ENCODE measurements at regions not wholly inside any gene's neighbourhood (a gene's known extent, or its start where the extent isn't known, plus 50 kb on each side); places are given as distances from the start of the nearest gene placed in this dataset.

DNA sequence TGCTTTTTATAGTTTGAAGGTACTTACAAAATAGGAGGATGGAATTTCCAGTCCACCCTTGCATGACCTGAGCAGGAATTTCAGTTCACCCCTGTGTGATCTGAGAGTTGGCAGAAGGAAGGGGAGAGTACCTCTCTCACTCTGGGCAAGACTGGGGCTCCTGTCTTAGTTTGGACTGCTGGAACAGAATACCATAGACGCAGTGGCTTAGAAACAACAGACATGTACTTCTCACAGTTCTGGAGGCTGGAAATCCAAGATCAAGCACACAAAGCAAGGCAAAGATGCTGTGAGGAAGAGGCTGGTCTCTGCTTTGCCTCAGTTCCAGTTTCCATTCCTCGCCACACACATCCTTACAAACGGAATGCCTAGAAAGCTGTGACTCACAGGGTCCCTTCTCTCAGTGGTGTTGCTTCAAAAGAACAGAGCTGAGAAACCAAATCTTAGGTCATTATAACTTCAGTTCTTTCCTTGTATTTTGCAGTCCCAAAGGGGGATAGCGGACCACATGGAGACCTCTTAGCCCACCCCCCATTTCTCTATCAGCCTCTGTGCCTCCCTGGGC, 108.8 kb upstream of the HAAO start:
- DNase-seq (ENCODE audit: low read depth in 2 of 2), result no peak

GRCh38 chr2:42900289-42900891, 108.0 kb upstream of the HAAO start:
- no peak for DNase-seq (ENCODE audit: low read depth in 2 of 2)

- no peak for DNase-seq (ENCODE audit: low read depth in 2 of 2)
Observed at GRCh38 chr2:42897358-42897757, 105.0 kb upstream of the HAAO start.

DNA sequence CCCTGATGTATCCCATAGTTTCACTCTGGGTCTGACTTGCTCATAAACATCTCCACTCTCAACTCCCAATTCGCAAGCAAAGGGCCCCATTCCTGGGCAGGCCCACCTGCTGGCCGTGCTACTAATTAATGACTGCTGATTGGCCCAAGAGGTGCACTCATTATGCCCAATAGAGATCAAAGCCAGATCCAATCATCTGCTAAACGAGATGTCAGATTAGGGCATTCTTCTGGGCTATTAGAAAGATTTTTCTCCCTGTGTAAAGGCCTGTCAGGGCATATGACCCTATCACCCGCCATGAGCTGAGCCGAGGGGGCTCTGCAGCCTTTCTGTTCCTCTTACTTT, 103.4 kb upstream of the HAAO start:
- no peak for DNase-seq (ENCODE audit: low read depth in 2 of 2)

DNA sequence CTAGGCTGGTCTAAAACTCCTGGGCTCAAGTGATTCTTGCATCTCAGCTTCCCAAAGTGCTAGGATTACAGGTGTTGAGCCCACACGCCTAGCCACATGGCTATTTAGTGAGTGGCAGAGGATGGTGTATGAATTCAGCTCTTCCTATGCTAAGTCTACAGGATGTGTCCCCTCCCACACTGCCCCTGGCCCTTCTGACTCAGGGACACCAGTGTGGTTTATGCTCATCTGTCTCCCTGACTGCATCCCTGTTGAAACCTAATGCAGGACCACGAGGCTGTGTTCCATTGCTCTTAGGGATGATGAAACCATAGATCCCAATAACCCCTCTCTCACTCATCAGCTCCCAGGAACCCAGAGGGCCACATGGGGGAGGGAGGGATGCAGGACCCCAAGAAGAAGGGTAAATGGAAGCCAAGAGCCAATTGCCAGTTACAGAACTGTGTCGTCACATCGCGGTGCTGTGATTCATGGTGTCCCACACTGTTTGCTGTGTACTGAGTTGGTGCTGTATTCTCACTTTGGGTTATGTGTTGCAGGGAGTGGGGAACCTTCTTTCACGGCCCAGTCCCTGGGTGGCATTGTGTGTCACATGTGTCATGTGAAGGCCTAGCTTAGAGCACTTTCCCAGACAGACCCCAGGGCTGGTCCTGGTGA, 102.9 kb upstream of the HAAO start:
- DNase-seq (ENCODE audit: low read depth in 2 of 2), result no peak

- no peak for DNase-seq (ENCODE audit: low read depth in 2 of 2)
Observed at GRCh38 chr2:42893047-42893758, 100.8 kb upstream of the HAAO start.

GRCh38 chr2:42890791-42891355, 98.5 kb upstream of the HAAO start:
- DNase-seq (ENCODE audit: low read depth in 2 of 2), result no peak

- DNase-seq (ENCODE audit: low read depth in 2 of 2), result no peak
Observed at GRCh38 chr2:42888321-42889245, 96.2 kb upstream of the HAAO start.

DNA sequence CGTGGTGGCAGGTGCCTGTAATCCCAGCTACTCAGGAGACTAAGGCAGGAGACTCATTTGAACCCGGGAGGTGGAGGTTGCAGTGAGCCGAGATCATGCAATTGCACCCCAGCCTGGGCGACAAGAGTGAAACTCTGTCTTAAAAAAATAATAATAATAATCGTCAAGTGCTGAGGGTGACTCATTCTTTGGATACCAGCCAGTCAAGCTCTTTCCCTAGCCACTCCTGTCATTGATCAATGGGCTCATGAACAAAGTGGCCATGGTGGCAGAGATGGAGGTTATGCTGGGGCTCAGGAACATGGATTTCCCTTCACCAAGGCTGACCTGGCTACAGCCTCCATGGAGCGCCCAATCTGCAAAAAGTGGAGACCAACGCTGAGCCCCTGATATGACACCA, 94.5 kb upstream of the HAAO start:
- no peak for DNase-seq (ENCODE audit: low read depth in 2 of 2)

DNA sequence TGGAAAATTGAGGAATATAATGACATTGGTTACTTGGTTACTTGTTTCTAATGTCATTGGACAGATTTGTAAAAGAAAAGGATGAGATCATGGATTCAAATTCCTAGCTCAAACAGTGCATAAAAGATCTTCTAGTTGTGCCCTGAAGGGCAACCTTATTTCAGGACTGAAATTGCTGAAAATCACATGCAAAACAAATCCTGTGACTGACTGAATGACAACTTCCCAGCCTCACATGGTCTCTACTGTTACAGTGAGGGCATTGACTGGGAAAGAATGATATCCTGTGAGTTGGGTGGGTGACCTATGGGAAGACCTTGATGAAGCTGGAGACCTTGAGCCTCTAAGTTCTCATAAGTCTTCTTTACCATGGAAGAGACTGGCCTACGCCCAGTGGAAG, 90.4 kb upstream of the HAAO start:
- DNase-seq (ENCODE audit: low read depth in 2 of 2), result no peak

DNA sequence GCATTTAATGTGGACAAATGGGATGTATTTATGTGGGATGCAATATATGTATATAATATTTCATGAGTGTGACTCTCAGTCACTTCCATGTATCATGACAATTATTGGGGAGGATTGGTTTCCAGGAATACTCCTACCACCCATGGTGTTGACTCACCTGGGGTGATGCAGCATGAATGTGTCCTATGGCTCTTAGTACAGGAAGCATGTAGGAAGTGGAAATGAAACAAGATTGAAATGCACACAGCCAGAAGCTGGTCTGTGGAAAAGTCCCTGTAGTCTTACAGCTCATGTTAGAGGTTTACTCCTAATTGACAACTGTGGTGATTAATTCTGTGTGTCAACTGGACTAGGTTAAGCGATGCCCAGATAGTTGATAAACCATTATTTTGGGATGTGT, 89.3 kb upstream of the HAAO start:
- DNase-seq (ENCODE audit: low read depth in 2 of 2), result no peak

DNA sequence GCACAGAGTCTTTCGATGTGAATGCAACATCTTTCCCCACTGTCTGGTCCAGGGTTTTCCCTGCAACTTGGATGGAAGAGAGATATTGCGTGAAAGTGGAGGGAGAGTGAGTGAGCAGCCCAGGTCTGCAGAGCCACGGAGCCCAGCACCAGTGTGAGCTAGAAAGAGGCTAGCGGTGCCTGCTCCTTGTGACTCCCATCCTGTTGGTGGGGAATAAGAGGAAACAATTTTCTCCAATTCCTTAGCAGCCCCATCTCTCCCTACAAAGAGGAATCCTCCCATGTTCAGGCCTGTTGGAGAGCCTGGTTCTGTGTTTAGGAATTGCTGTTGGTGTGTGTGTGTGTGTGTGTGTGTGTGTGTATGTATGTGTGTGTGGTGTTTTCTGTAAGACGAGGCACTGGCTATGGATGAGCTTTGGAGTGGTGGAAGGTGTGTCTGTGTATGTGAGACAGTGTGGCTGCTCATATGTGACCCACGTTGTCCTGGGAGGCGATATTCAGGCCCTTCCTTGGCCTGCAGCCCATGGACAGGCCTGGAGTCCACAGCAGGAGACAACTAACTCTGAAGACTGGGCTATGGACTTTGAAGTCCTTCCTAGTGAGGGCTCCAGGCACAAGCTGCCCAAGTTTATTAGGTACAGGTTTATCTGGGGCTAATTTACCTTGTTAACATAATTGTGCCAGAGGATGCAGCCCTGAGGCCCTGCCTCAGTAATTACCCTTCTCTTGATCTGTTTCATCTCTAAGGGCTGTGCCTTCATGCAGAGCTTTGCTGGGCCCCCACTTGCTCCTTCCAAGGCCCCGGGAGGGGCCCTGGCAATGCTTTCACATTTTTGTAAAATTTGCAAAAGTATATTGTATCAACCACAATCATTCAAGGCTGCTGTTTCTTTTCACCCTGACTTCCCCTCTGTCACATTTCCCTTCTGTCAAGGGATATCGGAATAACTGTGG, 88.6 kb upstream of the HAAO start:
- no peak for DNase-seq (ENCODE audit: low read depth in 2 of 2)

GRCh38 chr2:42879913-42880737, 87.7 kb upstream of the HAAO start:
- no peak for DNase-seq (ENCODE audit: low read depth in 2 of 2)

GRCh38 chr2:42879121-42879705, 86.8 kb upstream of the HAAO start:
- no peak for DNase-seq (ENCODE audit: low read depth in 2 of 2)

GRCh38 chr2:42878581-42878980, 86.2 kb upstream of the HAAO start:
- DNase-seq (ENCODE audit: low read depth in 2 of 2), result no peak

GRCh38 chr2:42877936-42878335, 85.6 kb upstream of the HAAO start:
- DNase-seq (ENCODE audit: low read depth in 2 of 2), result no peak

DNA sequence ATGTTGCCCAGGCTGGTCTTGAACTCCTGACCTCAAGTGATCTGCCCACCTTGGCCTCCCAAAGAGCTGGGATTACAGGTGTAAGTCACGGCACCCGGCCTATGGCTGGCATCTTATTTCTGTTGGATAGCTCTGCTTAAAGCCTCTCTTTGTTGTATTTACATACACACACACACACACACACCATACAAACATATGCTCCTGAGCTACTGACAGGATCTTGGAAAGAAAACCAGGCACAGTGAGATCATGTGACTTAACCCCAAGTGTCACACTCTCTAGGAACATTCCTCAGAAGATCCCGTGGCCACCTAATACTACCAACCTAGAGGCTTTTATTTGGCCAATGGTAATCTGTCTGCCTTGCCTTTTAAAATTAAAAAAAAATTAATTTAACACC, 85.1 kb upstream of the HAAO start:
- DNase-seq (ENCODE audit: low read depth in 2 of 2), result no peak

DNA sequence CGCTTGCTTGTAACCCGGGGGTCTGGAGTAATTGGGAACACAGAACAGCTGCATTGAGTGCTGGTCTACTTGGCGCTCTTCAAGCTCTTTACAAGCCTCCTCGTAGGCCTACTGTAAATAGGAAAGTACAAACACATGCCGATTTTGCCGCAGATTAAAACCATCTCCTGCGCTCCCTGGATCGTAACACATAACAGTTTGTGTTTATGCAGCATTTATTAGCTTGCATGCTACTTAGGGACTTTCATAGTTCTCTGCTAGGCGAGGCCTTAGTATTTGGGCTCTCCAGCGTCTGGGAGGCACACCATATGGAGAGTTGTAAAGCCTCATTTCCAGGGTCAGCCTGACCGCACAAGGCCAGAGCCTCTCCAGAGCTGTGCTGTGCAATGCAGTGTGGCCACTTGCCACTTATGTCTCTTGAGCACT, 84.0 kb upstream of the HAAO start:
- no peak for DNase-seq (ENCODE audit: low read depth in 2 of 2)

DNA sequence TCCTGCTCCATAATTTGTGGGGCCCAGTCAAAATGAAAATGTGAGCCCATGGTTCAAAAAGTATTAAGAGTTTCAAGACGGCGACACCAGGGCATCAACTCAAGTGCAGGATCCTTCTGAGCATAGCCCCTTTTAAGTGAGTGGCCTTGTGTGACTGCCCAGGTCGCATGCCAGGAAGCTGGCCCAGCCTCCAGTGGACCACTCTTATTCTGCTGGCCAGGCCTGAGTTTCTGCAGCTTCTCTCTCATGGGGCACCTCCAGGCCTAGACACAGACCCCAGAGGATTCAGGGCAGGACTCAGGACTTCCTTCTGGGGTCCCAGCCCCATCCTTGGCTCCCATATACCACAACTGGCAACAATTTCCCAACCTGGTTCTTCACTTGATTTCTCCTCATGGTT, 83.5 kb upstream of the HAAO start:
- DNase-seq (ENCODE audit: low read depth in 2 of 2), result no peak

Measured in stimulated activated CD8-positive, alpha-beta memory T cell treated with anti-CD3 and anti-CD28 coated beads, Interleukin-2, amount 100 ng/mL, for 48 hours (primary cell).